Caco-2 (cell line): ENCODE measurements at regions not wholly inside any gene's neighbourhood (a gene's known extent, or its start where the extent isn't known, plus 50 kb on each side); places are given as distances from the start of the nearest gene placed in this dataset.
"Not testable (repeated sequence)": the region's sequence is repeated elsewhere in the genome, so short reads cannot be mapped to it uniquely, and the experiment has no call there.

Source experiments
- BruUV-seq: library from RNA; stranded (reverse); fragments of 400-500 nt; replicated peaks from 2 replicates; lab custom pipeline; 2021; lab: Mats Ljungman, UMichigan
- CTCF ChIA-PET: fragments of 300-600 bp; sonication (Branson Sonifier 250); formaldehyde crosslinking; loops from one replicate; lab custom pipeline; 2022; ENCODE audit warnings: antibody characterized with exemption; lab: Charles Lee
- POLR2A ChIA-PET: fragments of 300-600 bp; sonication (Branson Sonifier 250); formaldehyde crosslinking; loops from one replicate; lab custom pipeline; 2022; ENCODE audit warnings: antibody characterized with exemption; lab: Charles Lee
- DNase-seq, 2 experiments: peaks; one replicate each; pipeline versions ENCODE4 v3.0.0 to v3.0.0-alpha.2; 2020 to 2022
- H3K27me3 ChIP-seq: replicated peaks from 2 replicates; pipeline ENCODE4 v1.6.0; 2011; ENCODE audit warnings: low read length; ENCODE audit not compliant: control insufficient read depth, insufficient read depth
- H3K36me3 ChIP-seq: 2 replicates; pipeline ENCODE4 v1.5.1; 2011; ENCODE audit warnings: low read length; ENCODE audit not compliant: control insufficient read depth, insufficient read depth
- H3K4me1 ChIP-seq: fragments of 250-450 bp; sonication (Bioruptor Pico); 2 replicates; pipeline ENCODE4 v1.5.1; 2020; ENCODE audit warnings: mild to moderate bottlenecking
- H3K4me3 ChIP-seq: 2 replicates; pipeline ENCODE4 v1.5.1; 2011; ENCODE audit warnings: low read depth, mild to moderate bottlenecking, control low read depth, low read length
- H3K9me3 ChIP-seq: fragments of 250-450 bp; sonication (Bioruptor Pico); 2 replicates; pipeline ENCODE4 v1.5.1; 2020; ENCODE audit warnings: mild to moderate bottlenecking, moderate library complexity
- H3K27ac Mint-ChIP-seq: one replicate; pipeline ENCODE4 v1.8.0; 2022; ENCODE audit warnings: mixed read lengths; ENCODE audit not compliant: unreplicated experiment
- H3K27me3 Mint-ChIP-seq: one replicate; pipeline ENCODE4 v1.8.0; 2022; ENCODE audit warnings: mixed read lengths; ENCODE audit not compliant: insufficient read depth, unreplicated experiment
- H3K36me3 Mint-ChIP-seq: one replicate; pipeline ENCODE4 v1.8.0; 2022; ENCODE audit warnings: mild to moderate bottlenecking, mixed read lengths; ENCODE audit not compliant: insufficient read depth, unreplicated experiment
- H3K4me1 Mint-ChIP-seq: one replicate; pipeline ENCODE4 v1.8.0; 2022; ENCODE audit warnings: low read depth, mixed read lengths; ENCODE audit not compliant: unreplicated experiment
- H3K4me3 Mint-ChIP-seq: one replicate; pipeline ENCODE4 v1.8.0; 2022; ENCODE audit warnings: mild to moderate bottlenecking, moderate library complexity, mixed read lengths; ENCODE audit not compliant: unreplicated experiment
- H3K9me3 Mint-ChIP-seq: one replicate; pipeline ENCODE4 v1.8.0; 2022; ENCODE audit warnings: mixed read lengths; ENCODE audit not compliant: unreplicated experiment
- CTCF ChIP-seq, 2 experiments: fragments of 200-600 bp in 1 of 2; IDR thresholded peaks; 1 replicate in 1 of 2; 2 replicates in 1 of 2; pipeline versions ENCODE4 v1.5.1 to v1.8.0; 2011 to 2022; ENCODE audit warnings: antibody characterized with exemption in 1 of 2, control low read depth in 1 of 2, inconsistent platforms in 1 of 2, low read depth in 1 of 2, low read length in 1 of 2, mild to moderate bottlenecking in 1 of 2, moderate library complexity in 1 of 2; ENCODE audit not compliant: insufficient read depth in 1 of 2, severe bottlenecking in 1 of 2, unreplicated experiment in 1 of 2
- intact Hi-C: fragments of 100-400 bp; cut with micrococcal nuclease; formaldehyde crosslinking; loops from one replicate; pipeline ENCODE4 v1.10.0; 2022; ENCODE audit not compliant: unreplicated experiment

- Histone ChIP-seq H3K4me1 (no peaks in the 10 kb centered on the region), H3K36me3 (no peaks in the 10 kb centered on the region), H3K4me3 (no peak overlapping the region), H3K27me3 (no peaks in the 10 kb centered on the region), H3K9me3 (no peaks in the 10 kb centered on the region)
- DNase-seq, result peak in 1 of 2 experiments; percentile 2
- H3K4me1 Mint-ChIP-seq, result peaks cover 4% of the 10 kb centered on the region
- no peak overlapping the region for H3K4me3 Mint-ChIP-seq
- POLR2A ChIA-PET, result interaction anchor here (0.7 kb wide), 1 partner anchor 206 kb away, joined by 5 read pairs; no protein-coding TSS in a partner anchor
- TF ChIP-seq CTCF (IDR thresholded peaks at IDR 0.05; ENCODE audit: insufficient read depth in 1 of 2, low read depth in 1 of 2, low read length in 1 of 2, severe bottlenecking in 1 of 2, unreplicated experiment in 1 of 2), result peak; percentile 24 to 35
- CTCF ChIA-PET, result interaction anchor here (1.4 kb wide), 1 partner anchor 44 kb away, joined by 3 read pairs; no protein-coding TSS in a partner anchor
- no peak overlapping the region for H3K27ac Mint-ChIP-seq
- intact Hi-C loops, result no loop called here
- no TSS peak for BruUV-seq
- no peaks in the 10 kb centered on the region for H3K27me3 Mint-ChIP-seq
- no peaks in the 10 kb centered on the region for H3K9me3 Mint-ChIP-seq
- no peaks in the 10 kb centered on the region for H3K36me3 Mint-ChIP-seq
Measured at GRCh38 chrX:40877887-40878286, 142.5 kb upstream of the MED14 start.

GRCh38 chrX:40878766-40879165 is 143.4 kb upstream of the MED14 start:
- no peak overlapping the region for H3K27ac Mint-ChIP-seq
- POLR2A ChIA-PET, result no interaction called here
- no peak overlapping the region for H3K4me3 ChIP-seq
- no peaks in the 10 kb centered on the region for H3K4me1 ChIP-seq
- TF ChIP-seq CTCF (IDR thresholded peaks at IDR 0.05; ENCODE audit: insufficient read depth in 1 of 2, low read depth in 1 of 2, low read length in 1 of 2, severe bottlenecking in 1 of 2, unreplicated experiment in 1 of 2), result no peak
- intact Hi-C loops, result no loop called here
- H3K9me3 ChIP-seq, result no peaks in the 10 kb centered on the region
- H3K36me3 ChIP-seq, result no peaks in the 10 kb centered on the region
- H3K27me3 ChIP-seq, result no peaks in the 10 kb centered on the region
- no TSS peak for BruUV-seq
- H3K27me3 Mint-ChIP-seq, result no peaks in the 10 kb centered on the region
- no peak for DNase-seq
- CTCF ChIA-PET, result interaction anchor here (1.4 kb wide), 1 partner anchor 44 kb away, joined by 3 read pairs; no protein-coding TSS in a partner anchor
- H3K9me3 Mint-ChIP-seq, result no peaks in the 10 kb centered on the region
- H3K36me3 Mint-ChIP-seq, result no peaks in the 10 kb centered on the region
- peaks cover 4% of the 10 kb centered on the region for H3K4me1 Mint-ChIP-seq
- H3K4me3 Mint-ChIP-seq, result no peak overlapping the region

- H3K27ac Mint-ChIP-seq, intact Hi-C loops, H3K36me3 Mint-ChIP-seq: not testable (repeated sequence)
Measured at GRCh38 chrX:40879172-40879571, 143.8 kb upstream of the MED14 start.

GRCh38 chrX:40880712-40881111 is 145.4 kb upstream of the MED14 start:
- POLR2A ChIA-PET, result no interaction called here
- TF ChIP-seq CTCF (IDR thresholded peaks at IDR 0.05; ENCODE audit: insufficient read depth in 1 of 2, low read depth in 1 of 2, low read length in 1 of 2, severe bottlenecking in 1 of 2, unreplicated experiment in 1 of 2), result no peak
- Histone ChIP-seq H3K4me3 (no peak overlapping the region), H3K9me3 (no peaks in the 10 kb centered on the region), H3K36me3 (no peaks in the 10 kb centered on the region), H3K4me1 (no peaks in the 10 kb centered on the region), H3K27me3 (no peaks in the 10 kb centered on the region)
- Mint-ChIP-seq H3K4me1 (peaks cover 4% of the 10 kb centered on the region), H3K27me3 (no peaks in the 10 kb centered on the region), H3K36me3 (no peaks in the 10 kb centered on the region), H3K4me3 (no peak overlapping the region), H3K27ac (no peak overlapping the region), H3K9me3 (no peaks in the 10 kb centered on the region)
- DNase-seq, result no peak
- BruUV-seq, result no TSS peak
- CTCF ChIA-PET, result no interaction called here
- intact Hi-C loops, result no loop called here

More at GRCh38 chrX:40879172-40879571, 143.8 kb upstream of the MED14 start:
- H3K4me1 ChIP-seq, H3K9me3 ChIP-seq, CTCF ChIA-PET, H3K4me3 Mint-ChIP-seq, BruUV-seq, H3K36me3 ChIP-seq, H3K27me3 ChIP-seq, POLR2A ChIA-PET, H3K9me3 Mint-ChIP-seq, H3K4me1 Mint-ChIP-seq, H3K4me3 ChIP-seq, DNase-seq, H3K27me3 Mint-ChIP-seq: not testable (repeated sequence)
